H1 (cell line): ENCODE measurements at regions not wholly inside any gene's neighbourhood (a gene's known extent, or its start where the extent isn't known, plus 50 kb on each side); places are given as distances from the start of the nearest gene placed in this dataset.

ENCODE experiments used
- CTCF ChIA-PET: fragments of 300-600 bp; sonication (Branson Sonifier 250); formaldehyde crosslinking; loops from one replicate; lab custom pipeline; 2021; ENCODE audit not compliant: partially characterized antibody; lab: Charles Lee
- POLR2A ChIA-PET: fragments of 300-600 bp; sonication (Branson Sonifier 250); formaldehyde crosslinking; loops from one replicate; lab custom pipeline; 2021; ENCODE audit warnings: inconsistent platforms; ENCODE audit not compliant: partially characterized antibody; lab: Charles Lee
- DNase-seq, 2 experiments: peaks; one replicate each; pipeline versions ENCODE4 v3.0.0 to v3.0.0-alpha.2; 2010 to 2022; ENCODE audit warnings: low spot score in 2 of 2, low read depth in 1 of 2, mixed read lengths in 1 of 2
- FAIRE-seq: peaks from 2 replicates; lab custom pipeline; 2011; peaks lifted over from hg19 to GRCh38; lab: Jason Lieb, UNC
- H2AFZ ChIP-seq: 2 replicates; pipeline ENCODE4 v1.8.1; 2012; ENCODE audit warnings: low read length, inconsistent platforms
- H2AK5ac ChIP-seq: 2 replicates; pipeline ENCODE4 v1.6.1; 2013; ENCODE audit warnings: low read depth, low read length
- H2BK120ac ChIP-seq: replicated peaks from 2 replicates; pipeline ENCODE3; 2013; ENCODE audit warnings: low read depth, low read length, inconsistent platforms
- H2BK12ac ChIP-seq: 2 replicates; pipeline ENCODE4 v1.6.1; 2013; ENCODE audit warnings: low read depth, low read length
- H2BK15ac ChIP-seq: 2 replicates; pipeline ENCODE4 v1.6.1; 2013; ENCODE audit warnings: low read length
- H2BK20ac ChIP-seq: 2 replicates; pipeline ENCODE4 v1.6.1; 2013; ENCODE audit warnings: low read length
- H2BK5ac ChIP-seq: 2 replicates; pipeline ENCODE4 v1.6.1; 2013; ENCODE audit warnings: low read depth, low read length
- H3K14ac ChIP-seq: 2 replicates; pipeline ENCODE4 v1.6.1; 2013; ENCODE audit warnings: inconsistent platforms; ENCODE audit not compliant: insufficient read length
- H3K18ac ChIP-seq: 2 replicates; pipeline ENCODE4 v1.6.1; 2013; ENCODE audit warnings: low read length; ENCODE audit errors: extremely low read depth
- H3K23ac ChIP-seq: 2 replicates; pipeline ENCODE4 v1.6.1; 2013; ENCODE audit warnings: inconsistent platforms; ENCODE audit not compliant: insufficient read length
- H3K23me2 ChIP-seq: 2 replicates; pipeline ENCODE4 v1.6.1; 2013; ENCODE audit warnings: low read depth, low read length
- H3K27ac ChIP-seq: 2 replicates; pipeline ENCODE4 v1.6.1; 2011; ENCODE audit warnings: low read depth, low read length, inconsistent platforms
- H3K27me3 ChIP-seq, 4 experiments: replicated peaks in 1 of 4; 1 replicate in 1 of 4; 2 replicates in 3 of 4; pipeline versions ENCODE4 v1.6.1 to v1.8.1; 2011 to 2013; ENCODE audit warnings: low read length in 3 of 4, mild to moderate bottlenecking in 3 of 4, inconsistent platforms in 2 of 4, mixed read lengths in 2 of 4, moderate library complexity in 1 of 4; ENCODE audit not compliant: control insufficient read depth in 3 of 4, insufficient read depth in 3 of 4; ENCODE audit errors: extremely low read depth in 1 of 4
- H3K36me3 ChIP-seq, 4 experiments: 2 replicates each; pipeline versions ENCODE4 v1.6.1 to v1.8.1; 2011 to 2013; ENCODE audit warnings: mild to moderate bottlenecking in 4 of 4, low read length in 3 of 4, moderate library complexity in 2 of 4, control low read depth in 1 of 4, inconsistent platforms in 1 of 4; ENCODE audit not compliant: insufficient read depth in 4 of 4, control insufficient read depth in 2 of 4
- H3K4ac ChIP-seq: replicated peaks from 2 replicates; pipeline ENCODE3; 2013; ENCODE audit warnings: low read length, low read depth, mixed read lengths, inconsistent platforms; ENCODE audit not compliant: insufficient read length
- H3K4me1 ChIP-seq, 4 experiments: replicated peaks in 1 of 4; 1 replicate in 1 of 4; 2 replicates in 3 of 4; pipeline versions ENCODE4 v1.6.1 to v1.8.1; 2011 to 2013; ENCODE audit warnings: low read length in 3 of 4, inconsistent platforms in 2 of 4, mixed read lengths in 1 of 4; ENCODE audit not compliant: insufficient read depth in 4 of 4, control insufficient read depth in 3 of 4
- H3K4me2 ChIP-seq, 2 experiments: 2 replicates each; pipeline versions ENCODE4 v1.6.1 to v1.8.1; 2011 to 2013; ENCODE audit warnings: low read depth in 2 of 2, low read length in 2 of 2, control low read depth in 1 of 2, inconsistent platforms in 1 of 2, mild to moderate bottlenecking in 1 of 2; ENCODE audit not compliant: insufficient read depth in 1 of 2
- H3K4me3 ChIP-seq, 4 experiments: fragments of 200-600, 300-600 bp in 1 of 4; sonication (generic), shearing (Covaris generic), sonication (Bioruptor Twin) in 1 of 4; 2 replicates each; pipeline versions ENCODE4 v1.5.1 to v1.8.1; 2011 to 2016; ENCODE audit warnings: low read length in 4 of 4, low read depth in 3 of 4, control low read depth in 2 of 4, inconsistent platforms in 2 of 4, mild to moderate bottlenecking in 2 of 4, mixed read lengths in 1 of 4, moderate library complexity in 1 of 4; ENCODE audit not compliant: insufficient read depth in 2 of 4; ENCODE audit errors: extremely low read depth in 1 of 4
- H3K56ac ChIP-seq: replicated peaks from 2 replicates; pipeline ENCODE3; 2013; ENCODE audit warnings: low read depth, mild to moderate bottlenecking, mixed read lengths, low read length, inconsistent platforms; ENCODE audit not compliant: insufficient read length
- H3K79me1 ChIP-seq: 2 replicates; pipeline ENCODE4 v1.6.1; 2013; ENCODE audit warnings: low read depth, low read length, control low read depth
- H3K79me2 ChIP-seq, 2 experiments: 2 replicates each; pipeline versions ENCODE4 v1.6.1 to v1.8.1; 2012 to 2013; ENCODE audit warnings: low read length in 2 of 2, mild to moderate bottlenecking in 2 of 2, inconsistent platforms in 1 of 2; ENCODE audit not compliant: insufficient read depth in 2 of 2, control insufficient read depth in 1 of 2
- H3K9ac ChIP-seq, 4 experiments: replicated peaks in 1 of 4; 1 replicate in 1 of 4; 2 replicates in 3 of 4; pipeline versions ENCODE4 v1.6.1 to v1.8.1; 2011 to 2013; ENCODE audit warnings: low read depth in 3 of 4, low read length in 3 of 4, control low read depth in 2 of 4, mild to moderate bottlenecking in 2 of 4, moderate library complexity in 2 of 4, inconsistent platforms in 1 of 4; ENCODE audit errors: extremely low read depth in 1 of 4
- H3K9me3 ChIP-seq, 2 experiments: 2 replicates each; pipeline versions ENCODE4 v1.6.1 to v1.8.1; 2012 to 2013; ENCODE audit warnings: mild to moderate bottlenecking in 2 of 2, moderate library complexity in 2 of 2, control low read depth in 1 of 2, inconsistent platforms in 1 of 2, low read depth in 1 of 2, low read length in 1 of 2, mixed read lengths in 1 of 2; ENCODE audit not compliant: insufficient read depth in 2 of 2
- H4K20me1 ChIP-seq, 2 experiments: replicated peaks in 1 of 2; 2 replicates each; pipeline versions ENCODE3 to v1.8.1; 2011 to 2013; ENCODE audit warnings: inconsistent platforms in 2 of 2, low read length in 2 of 2, mild to moderate bottlenecking in 1 of 2; ENCODE audit not compliant: insufficient read depth in 2 of 2, control insufficient read depth in 1 of 2
- H4K5ac ChIP-seq: 2 replicates; pipeline ENCODE4 v1.6.1; 2013; ENCODE audit warnings: low read length, low read depth, mixed read lengths, inconsistent platforms; ENCODE audit not compliant: insufficient read length
- H4K8ac ChIP-seq: 2 replicates; pipeline ENCODE4 v1.8.0; 2013; ENCODE audit warnings: mild to moderate bottlenecking, moderate library complexity, low read length, inconsistent platforms; ENCODE audit not compliant: insufficient read depth; ENCODE audit errors: extremely low read depth
- H4K91ac ChIP-seq: replicated peaks from 2 replicates; pipeline ENCODE3; 2013; ENCODE audit warnings: low read length, mixed read lengths, inconsistent platforms; ENCODE audit not compliant: insufficient read length
- CEBPB ChIP-seq: IDR thresholded peaks from 2 replicates; pipeline ENCODE4 v1.6.1; 2012; ENCODE audit warnings: low read depth, low read length
- CHD1 ChIP-seq: IDR thresholded peaks from 2 replicates; pipeline ENCODE4 v1.6.1; 2012; ENCODE audit warnings: low read depth, low read length, improper control_type of control experiment
- CREB1 ChIP-seq: IDR thresholded peaks from 2 replicates; pipeline ENCODE4 v1.6.1; 2012; ENCODE audit warnings: inconsistent platforms
- EP300 ChIP-seq, 2 experiments: IDR thresholded peaks; 1 replicate in 1 of 2; 2 replicates in 1 of 2; pipeline ENCODE4 v1.6.1; 2011 to 2012; ENCODE audit warnings: low read depth in 2 of 2, low read length in 2 of 2, mild to moderate bottlenecking in 2 of 2, borderline replicate concordance in 1 of 2, inconsistent platforms in 1 of 2, moderate library complexity in 1 of 2
- FOSL1 ChIP-seq: IDR thresholded peaks from 2 replicates; pipeline ENCODE4 v1.6.1; 2011; ENCODE audit warnings: mild to moderate bottlenecking, low read depth, low read length, moderate library complexity; ENCODE audit not compliant: insufficient read depth
- GTF2F1 ChIP-seq: IDR thresholded peaks from 2 replicates; pipeline ENCODE4 v1.6.1; 2012; ENCODE audit warnings: low read depth, low read length, improper control_type of control experiment, borderline replicate concordance
- MAFK ChIP-seq: IDR thresholded peaks from 2 replicates; pipeline ENCODE4 v1.6.1; 2012; ENCODE audit warnings: low read depth, mild to moderate bottlenecking, improper control_type of control experiment, low read length
- POLR2AphosphoS5 ChIP-seq: IDR thresholded peaks from 2 replicates; pipeline ENCODE4 v1.6.1; 2011; ENCODE audit warnings: low read depth, low read length
- RAD21 ChIP-seq, 2 experiments: IDR thresholded peaks in 1 of 2; conservative IDR thresholded peaks in 1 of 2; 2 replicates each; pipeline ENCODE4 v1.6.1; 2011; ENCODE audit warnings: low read depth in 2 of 2, low read length in 2 of 2, improper control_type of control experiment in 1 of 2, inconsistent platforms in 1 of 2, mild to moderate bottlenecking in 1 of 2, moderate library complexity in 1 of 2
- SRF ChIP-seq: IDR thresholded peaks from 2 replicates; pipeline ENCODE4 v1.6.1; 2011; ENCODE audit warnings: mild to moderate bottlenecking, low read depth, low read length, moderate library complexity

- POLR2A ChIA-PET, result no interaction called here
- H4K5ac ChIP-seq, result no peak overlapping the region
- TF ChIP-seq CREB1 (no peak), FOSL1 (no peak), RAD21 (IDR thresholded peaks at IDR 0.05 in 1 of 2, conservative IDR thresholded peaks at IDR 0.05 in 1 of 2; ENCODE audit: low read depth in 2 of 2, low read length in 2 of 2) (no peak), POLR2AphosphoS5 (no peak), CHD1 (no peak), GTF2F1 (no peak), CEBPB (no peak), SRF (no peak), MAFK (no peak), EP300 (IDR thresholded peaks at IDR 0.05; ENCODE audit: borderline replicate concordance in 1 of 2, low read depth in 2 of 2, low read length in 2 of 2) (no peak)
- H2BK120ac ChIP-seq, result no peak overlapping the region
- H2AK5ac ChIP-seq, result no peak overlapping the region
- no peak overlapping the region for H4K8ac ChIP-seq
- H3K56ac ChIP-seq, result no peak overlapping the region
- no peaks in the 10 kb centered on the region for H3K79me1 ChIP-seq
- no peak overlapping the region for H3K4ac ChIP-seq
- no peak for DNase-seq
- H2BK15ac ChIP-seq, result no peak overlapping the region
- H3K79me2 ChIP-seq, result no peaks in the 10 kb centered on the region
- no peak overlapping the region for H2AFZ ChIP-seq
- H3K27ac ChIP-seq, result no peak overlapping the region
- no peak overlapping the region for H2BK12ac ChIP-seq
- H3K4me2 ChIP-seq, result no peak overlapping the region
- H3K9ac ChIP-seq, result no peak overlapping the region
- H3K27me3 ChIP-seq, result no peaks in the 10 kb centered on the region
- no peak overlapping the region for H3K14ac ChIP-seq
- CTCF ChIA-PET, result interaction anchor here (1.6 kb wide), 1 partner anchor 11 kb away, joined by 12 read pairs; no protein-coding TSS in a partner anchor
- H3K9me3 ChIP-seq, result peaks cover 3 to 4% of the 10 kb centered on the region in 2 experiments; a peak in 2 of 4 replicates
- FAIRE-seq, result no peak
- no peaks in the 10 kb centered on the region for H3K4me1 ChIP-seq
- H3K4me3 ChIP-seq, result no peak overlapping the region
- H3K23me2 ChIP-seq, result no peaks in the 10 kb centered on the region
- H2BK5ac ChIP-seq, result no peak overlapping the region
- H2BK20ac ChIP-seq, result no peak overlapping the region
- no peak overlapping the region for H3K18ac ChIP-seq
- H3K23ac ChIP-seq, result no peak overlapping the region
- H4K91ac ChIP-seq, result no peak overlapping the region
- H3K36me3 ChIP-seq, result no peaks in the 10 kb centered on the region
- H4K20me1 ChIP-seq, result no peaks in the 10 kb centered on the region
Observed at GRCh38 chr2:125216321-125216720, 1191.2 kb downstream of the CNTNAP5 start.
